Adrenal gland (tissue), 9 donors: ENCODE measurements at regions not wholly inside any gene's neighbourhood (a gene's known extent, or its start where the extent isn't known, plus 50 kb on each side); places are given as distances from the start of the nearest gene placed in this dataset.
"Not testable (repeated sequence)": the region's sequence is repeated elsewhere in the genome, so short reads cannot be mapped to it uniquely, and the experiment has no call there.

Experiments used
- DNase-seq, 7 donors: peaks; one replicate each; pipeline ENCODE4 v3.0.0-alpha.2; 2019 to 2020
- H3K27ac ChIP-seq, 5 donors: fragments of 200-600 bp; sonication (generic) in 4 of 5; 1 replicate in 3 of 5; 2 replicates in 2 of 5; pipeline versions ENCODE4 v1.5.1 to v1.8.0; 2016 to 2020; ENCODE audit warnings: mild to moderate bottlenecking in 1 of 5
- H3K27me3 ChIP-seq: fragments of 200-600 bp; 2 replicates; pipeline ENCODE4 v1.8.0; 2021
- H3K36me3 ChIP-seq, 2 donors: fragments of 200-600 bp; replicated peaks in 1 of 2; 1 replicate in 1 of 2; 2 replicates in 1 of 2; pipeline versions ENCODE4 v1.5.1 to v1.8.0; 2018 to 2022
- H3K4me1 ChIP-seq, 2 donors: fragments of 200-600 bp; replicated peaks in 1 of 2; 1 replicate in 1 of 2; 2 replicates in 1 of 2; pipeline versions ENCODE4 v1.5.1 to v1.8.0; 2018 to 2021
- H3K4me3 ChIP-seq, 4 donors: fragments of 200-600 bp; sonication (generic) in 3 of 4; one replicate each; pipeline ENCODE4 v1.5.1; 2016 to 2018
- H3K9me3 ChIP-seq, 3 donors: fragments of 200-600 bp; sonication (generic) in 1 of 3; replicated peaks in 1 of 3; 1 replicate in 2 of 3; 2 replicates in 1 of 3; pipeline versions ENCODE4 v1.5.1 to v1.8.0; 2016 to 2021
- POLR2A ChIP-seq, 2 donors: fragments of 450-650 bp; IDR thresholded peaks; one replicate each; pipeline ENCODE4 v1.6.1; 2017; ENCODE audit warnings: antibody characterized with exemption in 2 of 2, mild to moderate bottlenecking in 2 of 2, moderate library complexity in 1 of 2
- WGBS, 4 donors: extraction: QIAGEN DNeasy Blood & Tissue Kit in 2 of 4; methylation state at CpG; one replicate each; pipeline versions ENCODE4 v1.1.5 to v1.1.7; 2013 to 2017; 5-methylcytosine and 5-hydroxymethylcytosine counted together
- intact Hi-C, 2 donors: fragments of 100-400 bp; cut with DNase I; formaldehyde crosslinking; loops; one replicate each; pipeline versions ENCODE4 v1.14.1 to v1.15.0; 2022 to 2023
- TF ChIP-seq, protein P1 (sequence below), 6 experiments: fragments of 450-650 bp in 4 of 6; fragments of 200-600 bp in 2 of 6; sonication (generic) in 1 of 6; IDR thresholded peaks; 1 replicate in 5 of 6; 2 replicates in 1 of 6; pipeline versions ENCODE4 v1.5.1 to v1.8.0; 2016 to 2021; ENCODE audit warnings: antibody characterized with exemption in 6 of 6, mild to moderate bottlenecking in 2 of 6, moderate library complexity in 1 of 6
- donor health status: healthy with polysubstance abuse.
- donor health status: Bipolar disorder and iron deficiency.
- donor health status: DM: yes; HTN: yes; CAD: no.
- donor health status: DM: no; HTN: no; CAD: no.
- donor health status: DM: no; HTN: no; CAD: no.

DNA sequence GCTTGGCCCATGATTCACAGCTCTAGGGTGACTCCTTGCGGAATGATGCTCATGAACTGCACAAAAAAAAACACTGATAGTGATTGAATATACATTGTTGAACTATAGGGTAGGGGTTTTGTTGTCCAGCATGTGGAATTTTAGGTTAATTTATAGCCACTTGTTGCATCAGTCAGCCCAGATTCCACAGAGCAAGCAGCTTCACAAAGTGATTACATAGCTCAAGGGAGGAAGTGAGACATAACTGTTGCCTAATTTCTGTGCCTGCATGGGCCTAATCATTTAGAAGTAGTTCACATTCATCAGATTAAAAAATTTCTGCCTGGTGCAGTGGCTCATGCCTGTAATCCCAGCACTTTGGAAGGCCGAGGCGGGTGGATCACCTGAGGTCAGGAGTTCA is 142.2 kb upstream of the ZNF722 start:
- H3K36me3 ChIP-seq, H3K27ac ChIP-seq, H3K4me3 ChIP-seq, H3K27me3 ChIP-seq, intact Hi-C loops, H3K4me1 ChIP-seq, DNase-seq, H3K9me3 ChIP-seq: not testable (repeated sequence)
- WGBS, 4 donors: 67 to 87% (median 77%) methylated on average over 3 of the region's 3 CpGs

DNA sequence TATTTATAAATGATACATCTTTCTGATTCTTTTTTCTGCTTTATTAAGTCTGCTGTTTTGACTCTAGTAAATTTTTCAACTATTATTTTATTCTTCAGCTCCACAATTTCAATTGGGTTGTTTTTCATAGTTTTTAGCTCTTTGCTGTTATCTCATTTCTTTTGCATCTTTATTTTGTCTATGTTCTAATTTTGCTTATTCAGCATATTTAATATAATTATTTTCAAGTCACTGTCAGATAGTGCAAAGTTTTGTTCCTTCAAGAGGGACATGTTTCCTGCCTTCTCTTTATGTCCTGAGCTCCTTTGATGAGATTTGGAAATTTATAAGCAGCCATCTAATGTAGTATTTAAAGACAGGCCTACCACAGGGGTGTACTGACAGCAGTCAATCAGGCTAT is 131.5 kb upstream of the ZNF722 start:
- Histone ChIP-seq H3K4me3 (no peak overlapping the region), H3K27ac (no peak overlapping the region), H3K27me3 (no peaks in the 10 kb centered on the region), H3K9me3 (peaks cover 0 to 6% (median 0%) of the 10 kb centered on the region in 3 donors), H3K4me1 (no peaks in the 10 kb centered on the region), H3K36me3 (no peaks in the 10 kb centered on the region)
- no peak for DNase-seq
- intact Hi-C loops: no loop called here
- TF ChIP-seq POLR2A (IDR thresholded peaks at IDR 0.05): no peak
- TF ChIP-seq, protein P1, sequence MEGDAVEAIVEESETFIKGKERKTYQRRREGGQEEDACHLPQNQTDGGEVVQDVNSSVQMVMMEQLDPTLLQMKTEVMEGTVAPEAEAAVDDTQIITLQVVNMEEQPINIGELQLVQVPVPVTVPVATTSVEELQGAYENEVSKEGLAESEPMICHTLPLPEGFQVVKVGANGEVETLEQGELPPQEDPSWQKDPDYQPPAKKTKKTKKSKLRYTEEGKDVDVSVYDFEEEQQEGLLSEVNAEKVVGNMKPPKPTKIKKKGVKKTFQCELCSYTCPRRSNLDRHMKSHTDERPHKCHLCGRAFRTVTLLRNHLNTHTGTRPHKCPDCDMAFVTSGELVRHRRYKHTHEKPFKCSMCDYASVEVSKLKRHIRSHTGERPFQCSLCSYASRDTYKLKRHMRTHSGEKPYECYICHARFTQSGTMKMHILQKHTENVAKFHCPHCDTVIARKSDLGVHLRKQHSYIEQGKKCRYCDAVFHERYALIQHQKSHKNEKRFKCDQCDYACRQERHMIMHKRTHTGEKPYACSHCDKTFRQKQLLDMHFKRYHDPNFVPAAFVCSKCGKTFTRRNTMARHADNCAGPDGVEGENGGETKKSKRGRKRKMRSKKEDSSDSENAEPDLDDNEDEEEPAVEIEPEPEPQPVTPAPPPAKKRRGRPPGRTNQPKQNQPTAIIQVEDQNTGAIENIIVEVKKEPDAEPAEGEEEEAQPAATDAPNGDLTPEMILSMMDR (IDR thresholded peaks at IDR 0.05): no peak

DNA sequence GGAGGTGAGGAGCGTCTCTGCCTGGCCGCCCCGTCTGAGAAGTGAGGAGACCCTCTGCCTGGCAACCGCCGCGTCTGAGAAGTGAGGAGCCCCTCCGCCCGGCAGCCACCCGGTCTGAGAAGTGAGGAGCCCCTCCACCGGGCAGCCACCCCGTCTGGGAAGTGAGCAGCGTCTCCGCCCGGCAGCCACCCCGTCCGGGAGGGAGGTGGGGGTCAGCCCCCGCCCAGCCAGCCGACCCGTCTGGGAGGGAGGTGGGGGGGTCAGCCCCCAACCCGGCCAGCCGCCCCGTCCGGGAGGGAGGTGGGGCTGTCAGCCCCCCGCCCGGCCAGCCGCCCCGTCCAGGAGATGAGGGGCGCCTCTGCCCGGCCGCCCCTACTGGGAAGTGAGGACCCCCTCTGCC is 124.4 kb upstream of the ZNF722 start:
- 90 to 97% (median 91%) methylated on average over 6 to 30 of the region's 30 CpGs for WGBS, 4 donors
- DNase-seq, H3K36me3 ChIP-seq, H3K27ac ChIP-seq, H3K4me1 ChIP-seq, H3K4me3 ChIP-seq, H3K27me3 ChIP-seq: not testable (repeated sequence)
- intact Hi-C loops: loop anchor here in 1 of 2 donors (10.0 kb wide), 1 partner anchor 61 kb away; no protein-coding TSS in a partner anchor
- H3K9me3 ChIP-seq: peaks cover 3 to 34% (median 19%) of the 10 kb centered on the region in 3 donors

DNA sequence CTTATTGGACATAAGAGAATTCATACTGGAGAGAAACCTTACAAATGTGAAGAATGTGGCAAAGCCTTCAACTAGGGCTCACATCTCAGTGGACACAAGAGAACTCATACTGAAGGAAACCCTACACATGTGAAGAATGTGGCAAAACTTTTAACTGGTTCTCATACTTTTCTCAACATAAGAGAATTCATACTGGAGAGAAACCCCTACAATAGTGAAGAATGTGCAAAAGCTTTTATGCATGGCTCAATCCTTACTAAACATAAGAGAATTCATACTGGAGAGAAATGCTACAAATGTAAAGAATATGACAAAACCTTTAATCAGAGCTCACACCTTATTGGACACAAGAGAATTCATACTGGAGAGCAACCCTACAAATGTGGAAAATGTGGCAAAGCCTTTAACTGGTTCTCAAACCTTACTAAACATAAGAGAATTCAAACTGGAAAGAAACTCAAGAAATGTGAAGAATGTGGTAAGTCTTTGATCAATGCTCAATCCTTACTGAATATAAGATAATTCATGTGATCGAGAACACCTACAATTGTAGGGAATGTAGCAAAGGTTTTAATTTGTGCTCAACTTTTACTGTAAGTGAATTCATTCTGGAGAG is 121.8 kb upstream of the ZNF722 start:
- Histone ChIP-seq H3K36me3 (no peaks in the 10 kb centered on the region), H3K4me1 (no peaks in the 10 kb centered on the region), H3K9me3 (peaks cover 3 to 51% (median 19%) of the 10 kb centered on the region in 3 donors), H3K27ac (no peak overlapping the region), H3K27me3 (no peaks in the 10 kb centered on the region), H3K4me3 (no peak overlapping the region)
- TF ChIP-seq, protein P1 (IDR thresholded peaks at IDR 0.05): no peak
- TF ChIP-seq POLR2A (IDR thresholded peaks at IDR 0.05): no peak
- WGBS, 4 donors: 78 to 96% (median 87%) methylated on average over 1 of the region's 1 CpG
- intact Hi-C loops: loop anchor here in 1 of 2 donors (10.0 kb wide), 1 partner anchor 58 kb away; no protein-coding TSS in a partner anchor
- DNase-seq: no peak

GRCh38 chr7:63887031-63887430 is 111.6 kb upstream of the ZNF722 start:
- no peak for DNase-seq
- H3K4me3 ChIP-seq: no peak overlapping the region
- H3K36me3 ChIP-seq: no peaks in the 10 kb centered on the region
- H3K27me3 ChIP-seq: no peaks in the 10 kb centered on the region
- H3K4me1 ChIP-seq: no peaks in the 10 kb centered on the region
- intact Hi-C loops: no loop called here
- whole genome bisulfite sequencing, 4 donors: 47 to 73% (median 70%) methylated on average over 2 to 5 of the region's 5 CpGs
- H3K9me3 ChIP-seq: peaks cover 0 to 6% (median 0%) of the 10 kb centered on the region in 3 donors
- no peak overlapping the region for H3K27ac ChIP-seq
- TF ChIP-seq, protein P1 (IDR thresholded peaks at IDR 0.05): no peak
- no peak for TF ChIP-seq POLR2A (IDR thresholded peaks at IDR 0.05)
